SK-N-MC (cell line): ENCODE measurements at regions not wholly inside any gene's neighbourhood (a gene's known extent, or its start where the extent isn't known, plus 50 kb on each side); places are given as distances from the start of the nearest gene placed in this dataset.

ENCODE experiments used
- DNase-seq: peaks from one replicate; pipeline ENCODE4 v3.0.0-alpha.2; 2011; ENCODE audit warnings: low read depth, low spot score
- H3K27ac ChIP-seq: fragments of 200-600 bp; sonication (generic); 2 replicates; pipeline ENCODE4 v1.5.1; 2016; ENCODE audit warnings: mixed run types
- H3K36me3 ChIP-seq: fragments of 200-600 bp; sonication (generic); 2 replicates; pipeline ENCODE4 v1.6.1; 2017; ENCODE audit warnings: antibody characterized with exemption, low read length, mixed read lengths; ENCODE audit not compliant: insufficient read depth
- H3K4me3 ChIP-seq: fragments of 200-600 bp; sonication (generic); 2 replicates; pipeline ENCODE4 v1.5.1; 2016
- H3K9ac ChIP-seq: fragments of 200-600 bp; sonication (generic); 2 replicates; pipeline ENCODE4 v1.8.0; 2017; ENCODE audit warnings: mixed run types, mixed read lengths; ENCODE audit not compliant: insufficient read length
- H3K9me3 ChIP-seq: fragments of 200-600 bp; sonication (generic); 2 replicates; pipeline ENCODE4 v1.6.1; 2017; ENCODE audit warnings: low read depth, mild to moderate bottlenecking, antibody characterized with exemption, low read length, moderate library complexity, mixed read lengths
- EZH2 ChIP-seq: fragments of 200-600 bp; sonication (generic); IDR thresholded peaks from one replicate; pipeline ENCODE4 v1.6.1; 2017; ENCODE audit warnings: antibody characterized with exemption
- FOXP2 ChIP-seq: optimal IDR thresholded peaks from 2 replicates; pipeline ENCODE3; 2011; ENCODE audit warnings: mild to moderate bottlenecking, moderate library complexity; ENCODE audit not compliant: insufficient read depth; ENCODE audit errors: extremely low read length, control extremely low read depth
- POLR2AphosphoS5 ChIP-seq: IDR thresholded peaks from 2 replicates; pipeline ENCODE4 v1.6.1; 2012; ENCODE audit warnings: mild to moderate bottlenecking, low read depth, low read length, borderline replicate concordance

- no peak for TF ChIP-seq EZH2
- no peak for TF ChIP-seq FOXP2
- TF ChIP-seq POLR2AphosphoS5, result no peak
- Histone ChIP-seq H3K4me3 (no peak overlapping the region), H3K9me3 (no peaks in the 10 kb centered on the region), H3K9ac (no peak overlapping the region), H3K36me3 (no peaks in the 10 kb centered on the region), H3K27ac (no peak overlapping the region)
- no peak for DNase-seq
Measured at GRCh38 chr5:20469390-20469789, 481.4 kb upstream of the CDH18 start.

GRCh38 chr5:20466512-20466911, 478.5 kb upstream of the CDH18 start:
- H3K9me3 ChIP-seq, result no peaks in the 10 kb centered on the region
- no peak overlapping the region for H3K4me3 ChIP-seq
- H3K9ac ChIP-seq, result no peak overlapping the region

GRCh38 chr5:20463206-20463605, 475.2 kb upstream of the CDH18 start:
- Histone ChIP-seq H3K9ac (no peak overlapping the region), H3K9me3 (no peaks in the 10 kb centered on the region), H3K4me3 (no peak overlapping the region), H3K27ac (no peak overlapping the region), H3K36me3 (no peaks in the 10 kb centered on the region)
- no peak for DNase-seq
- TF ChIP-seq FOXP2 (no peak), POLR2AphosphoS5 (no peak), EZH2 (no peak)

More at GRCh38 chr5:20466512-20466911, 478.5 kb upstream of the CDH18 start:
- H3K27ac ChIP-seq, result no peak overlapping the region
- H3K36me3 ChIP-seq, result no peaks in the 10 kb centered on the region
- no peak for TF ChIP-seq FOXP2
- TF ChIP-seq POLR2AphosphoS5, result no peak
- TF ChIP-seq EZH2, result no peak
- no peak for DNase-seq

GRCh38 chr5:20446121-20446520, 458.1 kb upstream of the CDH18 start:
- no peak for TF ChIP-seq EZH2
- no peak for TF ChIP-seq FOXP2
- TF ChIP-seq POLR2AphosphoS5, result no peak
- Histone ChIP-seq H3K4me3 (no peak overlapping the region), H3K36me3 (no peaks in the 10 kb centered on the region), H3K9me3 (no peaks in the 10 kb centered on the region), H3K9ac (no peak overlapping the region), H3K27ac (no peak overlapping the region)
- DNase-seq, result no peak

- DNase-seq, result no peak
- Histone ChIP-seq H3K9ac (no peak overlapping the region), H3K9me3 (no peaks in the 10 kb centered on the region), H3K4me3 (no peak overlapping the region), H3K36me3 (no peaks in the 10 kb centered on the region), H3K27ac (no peak overlapping the region)
- TF ChIP-seq FOXP2 (no peak), EZH2 (no peak), POLR2AphosphoS5 (no peak)
Measured at GRCh38 chr5:20445326-20445860, 457.4 kb upstream of the CDH18 start.

- TF ChIP-seq EZH2 (no peak), POLR2AphosphoS5 (no peak), FOXP2 (no peak)
Measured at GRCh38 chr5:20434786-20435185, 446.8 kb upstream of the CDH18 start.

GRCh38 chr5:20420991-20421595, 433.1 kb upstream of the CDH18 start:
- no peak overlapping the region for H3K9ac ChIP-seq

More at GRCh38 chr5:20434786-20435185, 446.8 kb upstream of the CDH18 start:
- Histone ChIP-seq H3K9ac (no peak overlapping the region), H3K9me3 (no peaks in the 10 kb centered on the region), H3K4me3 (no peak overlapping the region), H3K36me3 (no peaks in the 10 kb centered on the region), H3K27ac (no peak overlapping the region)
- no peak for DNase-seq

More at GRCh38 chr5:20420991-20421595, 433.1 kb upstream of the CDH18 start:
- peak overlapping the region; percentile 62; the same call in 1 of the 2 replicates for H3K27ac ChIP-seq
- no peaks in the 10 kb centered on the region for H3K9me3 ChIP-seq
- TF ChIP-seq POLR2AphosphoS5, result no peak
- no peak for TF ChIP-seq EZH2
- TF ChIP-seq FOXP2, result no peak
- DNase-seq, result no peak
- peak overlapping the region; percentile 51 for H3K4me3 ChIP-seq
- H3K36me3 ChIP-seq, result no peaks in the 10 kb centered on the region
